PC-9 (cell line): ENCODE measurements at regions not wholly inside any gene's neighbourhood (a gene's known extent, or its start where the extent isn't known, plus 50 kb on each side); places are given as distances from the start of the nearest gene placed in this dataset.

Experiments
- BruUV-seq: library from RNA; stranded (reverse); fragments of 400-500 nt; replicated peaks from 2 replicates; lab custom pipeline; 2021; lab: Mats Ljungman, UMichigan
- CTCF ChIA-PET: fragments of 300-600 bp; sonication (Branson Sonifier 250); formaldehyde crosslinking; loops from one replicate; lab custom pipeline; 2022; ENCODE audit warnings: antibody characterized with exemption; lab: Charles Lee
- POLR2A ChIA-PET: fragments of 300-600 bp; sonication (Branson Sonifier 250); formaldehyde crosslinking; loops from one replicate; lab custom pipeline; 2022; ENCODE audit warnings: antibody characterized with exemption; ENCODE audit not compliant: unreplicated experiment; lab: Charles Lee
- DNase-seq, 2 experiments: peaks; one replicate each; pipeline versions ENCODE4 v3.0.0 to v3.0.0-alpha.2; 2015 to 2022; ENCODE audit warnings: mixed read lengths in 1 of 2
- H2AFZ ChIP-seq: fragments of 200-600 bp; sonication (generic); 2 replicates; pipeline ENCODE4 v1.8.1; 2017; ENCODE audit warnings: antibody characterized with exemption
- H3F3A ChIP-seq: fragments of 200-600 bp; sonication (generic); 2 replicates; pipeline ENCODE4 v1.8.1; 2017; ENCODE audit warnings: antibody characterized with exemption, mild to moderate bottlenecking, low read depth; ENCODE audit not compliant: insufficient read depth
- H3K27ac ChIP-seq: fragments of 200-600 bp; sonication (generic); 2 replicates; pipeline ENCODE4 v1.6.1; 2016; ENCODE audit warnings: mixed run types
- H3K27me3 ChIP-seq: fragments of 200-600 bp; sonication (generic); 2 replicates; pipeline ENCODE4 v1.6.1; 2016; ENCODE audit warnings: low read depth, mixed run types; ENCODE audit not compliant: insufficient read depth
- H3K36me3 ChIP-seq: fragments of 200-600 bp; sonication (generic); 2 replicates; pipeline ENCODE4 v1.6.1; 2016; ENCODE audit warnings: low read depth, mixed run types
- H3K4me1 ChIP-seq: fragments of 200-600 bp; sonication (generic); replicated peaks from 2 replicates; pipeline ENCODE4 v1.6.1; 2016; ENCODE audit warnings: mixed run types; ENCODE audit not compliant: insufficient read depth
- H3K4me2 ChIP-seq: fragments of 200-600 bp; sonication (generic); 2 replicates; pipeline ENCODE4 v1.6.1; 2017; ENCODE audit warnings: mixed run types
- H3K4me3 ChIP-seq: fragments of 200-600 bp; sonication (generic); 2 replicates; pipeline ENCODE4 v1.6.1; 2016; ENCODE audit warnings: mixed run types
- H3K79me2 ChIP-seq: fragments of 200-600 bp; sonication (generic); 2 replicates; pipeline ENCODE4 v1.6.1; 2017; ENCODE audit warnings: low read depth, mixed run types
- H3K9me2 ChIP-seq: fragments of 200-600 bp; sonication (generic); 2 replicates; pipeline ENCODE4 v1.8.1; 2017; ENCODE audit warnings: mild to moderate bottlenecking; ENCODE audit not compliant: insufficient read depth
- H3K9me3 ChIP-seq: fragments of 200-600 bp; sonication (generic); 2 replicates; pipeline ENCODE4 v1.8.1; 2016; ENCODE audit warnings: low read depth; ENCODE audit not compliant: insufficient read depth
- H4K20me1 ChIP-seq: fragments of 200-600 bp; sonication (generic); 2 replicates; pipeline ENCODE4 v1.8.1; 2017; ENCODE audit not compliant: insufficient read depth
- EZH2 ChIP-seq: fragments of 200-600 bp; sonication (generic); IDR thresholded peaks from 2 replicates; pipeline ENCODE4 v1.8.0; 2017; ENCODE audit warnings: antibody characterized with exemption, low read depth
- intact Hi-C: fragments of 100-400 bp; cut with micrococcal nuclease; formaldehyde crosslinking; loops from one replicate; pipeline ENCODE4 v1.10.0; 2022; ENCODE audit not compliant: unreplicated experiment
- TF ChIP-seq, protein P1 (sequence below): fragments of 200-600 bp; sonication (generic); conservative IDR thresholded peaks from 2 replicates; pipeline ENCODE4 v1.6.1; 2017; ENCODE audit warnings: mixed run types, antibody characterized with exemption, mild to moderate bottlenecking, moderate library complexity

- POLR2A ChIA-PET = no interaction called here
- intact Hi-C loops = no loop called here
- Histone ChIP-seq H3F3A (no peaks in the 10 kb centered on the region), H3K27ac (no peak overlapping the region), H3K4me1 (no peaks in the 10 kb centered on the region), H4K20me1 (no peaks in the 10 kb centered on the region), H3K79me2 (no peaks in the 10 kb centered on the region), H3K4me2 (no peak overlapping the region), H2AFZ (no peak overlapping the region), H3K27me3 (no peaks in the 10 kb centered on the region), H3K9me2 (no peaks in the 10 kb centered on the region), H3K9me3 (no peaks in the 10 kb centered on the region), H3K36me3 (no peaks in the 10 kb centered on the region), H3K4me3 (no peak overlapping the region)
- TF ChIP-seq, protein P1, sequence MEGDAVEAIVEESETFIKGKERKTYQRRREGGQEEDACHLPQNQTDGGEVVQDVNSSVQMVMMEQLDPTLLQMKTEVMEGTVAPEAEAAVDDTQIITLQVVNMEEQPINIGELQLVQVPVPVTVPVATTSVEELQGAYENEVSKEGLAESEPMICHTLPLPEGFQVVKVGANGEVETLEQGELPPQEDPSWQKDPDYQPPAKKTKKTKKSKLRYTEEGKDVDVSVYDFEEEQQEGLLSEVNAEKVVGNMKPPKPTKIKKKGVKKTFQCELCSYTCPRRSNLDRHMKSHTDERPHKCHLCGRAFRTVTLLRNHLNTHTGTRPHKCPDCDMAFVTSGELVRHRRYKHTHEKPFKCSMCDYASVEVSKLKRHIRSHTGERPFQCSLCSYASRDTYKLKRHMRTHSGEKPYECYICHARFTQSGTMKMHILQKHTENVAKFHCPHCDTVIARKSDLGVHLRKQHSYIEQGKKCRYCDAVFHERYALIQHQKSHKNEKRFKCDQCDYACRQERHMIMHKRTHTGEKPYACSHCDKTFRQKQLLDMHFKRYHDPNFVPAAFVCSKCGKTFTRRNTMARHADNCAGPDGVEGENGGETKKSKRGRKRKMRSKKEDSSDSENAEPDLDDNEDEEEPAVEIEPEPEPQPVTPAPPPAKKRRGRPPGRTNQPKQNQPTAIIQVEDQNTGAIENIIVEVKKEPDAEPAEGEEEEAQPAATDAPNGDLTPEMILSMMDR = no peak
- no peak for TF ChIP-seq EZH2
- DNase-seq = no peak
- CTCF ChIA-PET = no interaction called here
- BruUV-seq = no TSS peak
Measured at GRCh38 chr1:43057567-43057966, 98.9 kb upstream of the SLC2A1 start.

GRCh38 chr1:43056981-43057391, 98.3 kb upstream of the SLC2A1 start:
- no TSS peak for BruUV-seq

DNA sequence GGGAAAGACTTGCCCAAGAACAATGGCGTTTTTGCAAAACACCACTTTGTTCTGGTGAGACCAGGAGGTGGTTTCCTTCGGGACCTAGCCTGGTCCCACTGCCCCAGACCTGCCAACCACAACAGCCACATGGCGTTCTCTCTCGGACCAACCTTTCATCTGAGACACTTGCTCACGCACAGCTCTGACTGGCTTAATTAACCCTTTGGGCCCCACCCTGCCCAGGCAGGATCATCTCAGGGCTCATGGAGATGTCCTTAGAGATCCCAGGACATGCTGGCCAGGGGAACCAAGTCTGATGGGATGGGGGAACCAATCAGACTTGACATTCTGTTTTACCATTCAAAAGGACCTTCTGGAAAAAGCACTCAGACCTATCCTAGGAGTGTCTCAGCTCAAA, 97.8 kb upstream of the SLC2A1 start:
- intact Hi-C loops = no loop called here
- POLR2A ChIA-PET = no interaction called here
- no peaks in the 10 kb centered on the region for H3K27me3 ChIP-seq
- no peaks in the 10 kb centered on the region for H3K36me3 ChIP-seq
- no peak overlapping the region for H2AFZ ChIP-seq
- H3K9me3 ChIP-seq = no peaks in the 10 kb centered on the region
- H3K9me2 ChIP-seq = no peaks in the 10 kb centered on the region
- BruUV-seq = no TSS peak
- TF ChIP-seq, protein P1 = no peak
- TF ChIP-seq EZH2 = no peak
- no peaks in the 10 kb centered on the region for H3F3A ChIP-seq
- no peak overlapping the region for H3K4me2 ChIP-seq
- H3K4me1 ChIP-seq = no peaks in the 10 kb centered on the region
- no peak overlapping the region for H3K27ac ChIP-seq
- no peak overlapping the region for H3K4me3 ChIP-seq
- no peaks in the 10 kb centered on the region for H4K20me1 ChIP-seq
- no peaks in the 10 kb centered on the region for H3K79me2 ChIP-seq
- CTCF ChIA-PET = no interaction called here
- DNase-seq = no peak

More at GRCh38 chr1:43056981-43057391, 98.3 kb upstream of the SLC2A1 start:
- H3F3A ChIP-seq = no peaks in the 10 kb centered on the region
- ChIA-PET POLR2A (no interaction called here), CTCF (no interaction called here)
- no peaks in the 10 kb centered on the region for H3K9me3 ChIP-seq
- no peaks in the 10 kb centered on the region for H3K4me1 ChIP-seq
- H3K27me3 ChIP-seq = no peaks in the 10 kb centered on the region
- no peaks in the 10 kb centered on the region for H3K79me2 ChIP-seq
- intact Hi-C loops = no loop called here
- H3K36me3 ChIP-seq = no peaks in the 10 kb centered on the region
- no peak overlapping the region for H2AFZ ChIP-seq
- H3K4me3 ChIP-seq = no peak overlapping the region
- H3K9me2 ChIP-seq = no peaks in the 10 kb centered on the region
- TF ChIP-seq, protein P1 = no peak
- no peak for TF ChIP-seq EZH2
- DNase-seq = no peak
- H4K20me1 ChIP-seq = no peaks in the 10 kb centered on the region
- no peak overlapping the region for H3K4me2 ChIP-seq
- no peak overlapping the region for H3K27ac ChIP-seq
